Ectodermal cell (in vitro differentiated cells): ENCODE measurements at regions not wholly inside any gene's neighbourhood (a gene's known extent, or its start where the extent isn't known, plus 50 kb on each side); places are given as distances from the start of the nearest gene placed in this dataset.
"Not testable (repeated sequence)": the region's sequence is repeated elsewhere in the genome, so short reads cannot be mapped to it uniquely, and the experiment has no call there.

Experiments used
- H3K27ac ChIP-seq: 2 replicates; pipeline ENCODE4 v1.7.0; 2013; ENCODE audit warnings: mild to moderate bottlenecking, low read depth, low read length; ENCODE audit not compliant: insufficient read depth, poor library complexity, severe bottlenecking
- H3K27me3 ChIP-seq: 2 replicates; pipeline ENCODE4 v1.7.0; 2013; ENCODE audit warnings: mild to moderate bottlenecking, low read length; ENCODE audit not compliant: insufficient read depth, control insufficient read depth, poor library complexity, severe bottlenecking
- H3K36me3 ChIP-seq: one replicate; pipeline ENCODE4 v1.7.0; 2013; ENCODE audit warnings: low read length; ENCODE audit not compliant: control insufficient read depth, insufficient read depth
- H3K4me1 ChIP-seq: one replicate; pipeline ENCODE4 v1.7.0; 2013; ENCODE audit warnings: low read length; ENCODE audit not compliant: control insufficient read depth, insufficient read depth
- H3K4me3 ChIP-seq: 2 replicates; pipeline ENCODE4 v1.7.0; 2013; ENCODE audit warnings: low read depth, low read length, control low read depth; ENCODE audit not compliant: insufficient read depth
- H3K9me3 ChIP-seq: 2 replicates; pipeline ENCODE4 v1.7.0; 2013; ENCODE audit warnings: mild to moderate bottlenecking, low read length, moderate library complexity; ENCODE audit not compliant: control insufficient read depth
- WGBS, 2 experiments: methylation state at CpG; one replicate each; pipeline ENCODE4 v1.1.7; 2013; ENCODE audit warnings: missing lambda C conversion rate in 2 of 2; 5-methylcytosine and 5-hydroxymethylcytosine counted together

- Histone ChIP-seq H3K4me1 (no peaks in the 10 kb centered on the region), H3K36me3 (no peaks in the 10 kb centered on the region), H3K27ac (no peak overlapping the region), H3K27me3 (no peaks in the 10 kb centered on the region), H3K4me3 (no peak overlapping the region), H3K9me3 (no peaks in the 10 kb centered on the region)
- 100% methylated on average over 1 of the region's 1 CpG for WGBS, 2 experiments
Observed at GRCh38 chr2:82939211-82939610, 1519.9 kb downstream of the SUCLG1 start.

GRCh38 chr2:82938321-82938845 is 1520.7 kb downstream of the SUCLG1 start:
- H3K27ac ChIP-seq, H3K9me3 ChIP-seq, H3K27me3 ChIP-seq, H3K4me1 ChIP-seq, H3K4me3 ChIP-seq, H3K36me3 ChIP-seq: not testable (repeated sequence)
- 96 to 97% methylated on average over 32 to 39 of the region's 40 CpGs for WGBS, 2 experiments

DNA sequence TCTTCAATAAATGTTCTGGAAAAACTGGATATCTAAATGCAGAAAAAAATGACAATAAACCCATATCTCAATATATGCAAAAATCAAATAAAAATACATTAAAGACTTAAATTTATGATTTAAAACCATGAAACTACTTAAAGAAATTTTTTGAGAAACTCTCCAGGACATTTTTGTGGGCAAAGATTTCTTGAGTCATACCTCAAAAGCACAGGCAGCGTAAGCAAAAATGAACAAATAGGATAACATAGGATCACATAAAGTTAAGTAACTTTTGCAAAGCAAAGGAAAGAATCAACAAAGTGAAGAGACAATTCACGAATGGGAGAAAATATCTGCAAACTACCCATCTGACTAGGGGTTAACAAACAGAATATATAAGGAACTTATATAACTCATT is 1545.5 kb downstream of the SUCLG1 start:
- no peaks in the 10 kb centered on the region for H3K9me3 ChIP-seq
- H3K4me3 ChIP-seq: no peak overlapping the region
- no peaks in the 10 kb centered on the region for H3K27me3 ChIP-seq
- H3K36me3 ChIP-seq: no peaks in the 10 kb centered on the region
- WGBS, 2 experiments: 75 to 86% methylated on average over 2 of the region's 2 CpGs
- H3K27ac ChIP-seq: no peak overlapping the region
- no peaks in the 10 kb centered on the region for H3K4me1 ChIP-seq

DNA sequence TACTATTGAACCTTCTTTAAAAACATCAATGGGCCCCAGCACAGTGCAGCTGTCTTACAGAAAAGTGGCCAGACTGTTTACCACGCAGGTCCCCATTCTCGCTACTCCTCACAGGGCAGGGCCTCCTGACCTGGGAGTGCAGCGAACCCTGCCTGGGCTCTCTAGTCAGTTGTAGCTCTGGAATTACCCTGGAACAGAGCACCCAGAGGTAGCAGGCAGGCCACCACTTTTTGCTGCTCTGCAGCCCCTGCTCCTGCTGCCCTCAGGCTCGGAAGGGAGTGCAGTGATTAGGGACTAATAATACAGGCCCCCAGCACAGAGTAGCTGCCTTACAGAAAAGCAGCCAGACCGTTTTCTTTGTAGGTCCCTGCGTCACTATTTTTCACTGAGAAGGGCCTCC is 1563.0 kb downstream of the SUCLG1 start:
- Histone ChIP-seq H3K27me3 (no peaks in the 10 kb centered on the region), H3K4me1 (no peaks in the 10 kb centered on the region), H3K4me3 (no peak overlapping the region), H3K36me3 (no peaks in the 10 kb centered on the region), H3K9me3 (no peaks in the 10 kb centered on the region), H3K27ac (no peak overlapping the region)
- WGBS, 2 experiments: 93 to 98% methylated on average over 6 of the region's 6 CpGs

DNA sequence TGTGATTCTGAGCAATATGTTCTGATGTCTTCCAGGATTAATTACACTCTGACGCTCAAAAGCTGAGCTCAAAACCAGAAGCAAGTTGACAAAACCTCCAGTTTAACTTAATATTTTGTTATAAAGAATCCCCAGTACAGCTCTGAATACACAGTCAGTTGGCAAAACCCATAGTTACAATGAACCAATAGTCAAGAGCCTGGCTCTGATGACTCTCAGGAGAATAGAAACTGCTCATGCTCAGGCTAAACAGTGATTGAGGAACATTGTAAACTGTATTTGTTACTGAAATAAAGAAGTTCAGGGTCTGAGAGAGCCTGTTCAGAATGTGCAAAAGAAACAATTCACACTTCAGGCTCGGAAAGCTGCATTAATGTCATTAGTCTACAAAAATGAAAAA is 1565.9 kb downstream of the SUCLG1 start:
- H3K4me1 ChIP-seq: no peaks in the 10 kb centered on the region
- WGBS, 2 experiments: 60 to 77% methylated on average over 2 of the region's 2 CpGs
- H3K36me3 ChIP-seq: no peaks in the 10 kb centered on the region
- H3K27ac ChIP-seq: no peak overlapping the region
- no peaks in the 10 kb centered on the region for H3K27me3 ChIP-seq
- H3K9me3 ChIP-seq: no peaks in the 10 kb centered on the region
- H3K4me3 ChIP-seq: no peak overlapping the region

GRCh38 chr2:82879803-82880202 is 1579.3 kb downstream of the SUCLG1 start:
- WGBS, 2 experiments: 86 to 94% methylated on average over 1 of the region's 2 CpGs

DNA sequence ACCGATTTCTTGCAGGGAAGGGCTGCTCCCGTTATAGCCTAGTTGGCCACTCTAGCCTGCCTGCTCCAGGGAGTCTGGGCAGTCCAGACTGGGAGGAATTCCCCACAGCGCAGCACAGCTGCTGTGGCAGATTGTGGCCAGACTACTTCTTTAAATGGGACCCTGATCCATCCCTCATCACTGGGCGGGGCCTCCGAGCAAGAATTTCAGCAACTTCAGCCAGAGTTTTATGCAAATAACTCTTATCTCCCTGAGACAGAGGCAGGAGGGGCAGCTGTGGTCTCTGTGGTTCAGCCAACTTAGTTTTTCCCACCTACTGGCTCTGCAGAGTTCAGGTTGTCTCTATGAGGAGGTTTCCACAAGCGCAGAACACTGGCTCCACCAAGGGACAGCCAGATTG is 1583.2 kb downstream of the SUCLG1 start:
- Histone ChIP-seq H3K4me1 (no peaks in the 10 kb centered on the region), H3K27ac (no peak overlapping the region), H3K36me3 (no peaks in the 10 kb centered on the region), H3K4me3 (no peak overlapping the region), H3K9me3 (no peaks in the 10 kb centered on the region), H3K27me3 (no peaks in the 10 kb centered on the region)
- WGBS, 2 experiments: 93 to 94% methylated on average over 6 of the region's 6 CpGs

More at GRCh38 chr2:82879803-82880202, 1579.3 kb downstream of the SUCLG1 start:
- Histone ChIP-seq H3K9me3 (no peaks in the 10 kb centered on the region), H3K4me3 (no peak overlapping the region), H3K27me3 (no peaks in the 10 kb centered on the region), H3K27ac (no peak overlapping the region), H3K36me3 (no peaks in the 10 kb centered on the region), H3K4me1 (no peaks in the 10 kb centered on the region)

GRCh38 chr2:82857967-82858366 is 1601.1 kb downstream of the SUCLG1 start:
- H3K27me3 ChIP-seq: no peaks in the 10 kb centered on the region
- no peak overlapping the region for H3K27ac ChIP-seq
- H3K36me3 ChIP-seq: no peaks in the 10 kb centered on the region
- H3K4me3 ChIP-seq: no peak overlapping the region
- no peaks in the 10 kb centered on the region for H3K4me1 ChIP-seq
- 92 to 93% methylated on average over 5 of the region's 5 CpGs for WGBS, 2 experiments
- no peaks in the 10 kb centered on the region for H3K9me3 ChIP-seq

GRCh38 chr2:82853299-82853698 is 1605.8 kb downstream of the SUCLG1 start:
- H3K27ac ChIP-seq: no peak overlapping the region
- H3K4me3 ChIP-seq: no peak overlapping the region
- no peaks in the 10 kb centered on the region for H3K9me3 ChIP-seq
- no peaks in the 10 kb centered on the region for H3K27me3 ChIP-seq
- H3K4me1 ChIP-seq: no peaks in the 10 kb centered on the region
- no peaks in the 10 kb centered on the region for H3K36me3 ChIP-seq
- 96 to 97% methylated on average over 6 of the region's 6 CpGs for WGBS, 2 experiments

GRCh38 chr2:82852787-82853186 is 1606.3 kb downstream of the SUCLG1 start:
- Histone ChIP-seq H3K27me3 (no peaks in the 10 kb centered on the region), H3K4me1 (no peaks in the 10 kb centered on the region), H3K9me3 (no peaks in the 10 kb centered on the region), H3K4me3 (no peak overlapping the region), H3K36me3 (no peaks in the 10 kb centered on the region), H3K27ac (no peak overlapping the region)
- 93 to 94% methylated on average over 3 of the region's 3 CpGs for WGBS, 2 experiments

GRCh38 chr2:82848285-82848684 is 1610.8 kb downstream of the SUCLG1 start:
- Histone ChIP-seq H3K4me3 (no peak overlapping the region), H3K27ac (no peak overlapping the region), H3K4me1 (no peaks in the 10 kb centered on the region), H3K36me3 (no peaks in the 10 kb centered on the region), H3K9me3 (no peaks in the 10 kb centered on the region), H3K27me3 (no peaks in the 10 kb centered on the region)
- WGBS, 2 experiments: 85 to 95% methylated on average over 9 to 10 of the region's 10 CpGs
